ENCODE measurements at regions not wholly inside any gene's neighbourhood (a gene's known extent, or its start where the extent isn't known, plus 50 kb on each side); places are given as distances from the start of the nearest gene placed in this dataset.

DNA sequence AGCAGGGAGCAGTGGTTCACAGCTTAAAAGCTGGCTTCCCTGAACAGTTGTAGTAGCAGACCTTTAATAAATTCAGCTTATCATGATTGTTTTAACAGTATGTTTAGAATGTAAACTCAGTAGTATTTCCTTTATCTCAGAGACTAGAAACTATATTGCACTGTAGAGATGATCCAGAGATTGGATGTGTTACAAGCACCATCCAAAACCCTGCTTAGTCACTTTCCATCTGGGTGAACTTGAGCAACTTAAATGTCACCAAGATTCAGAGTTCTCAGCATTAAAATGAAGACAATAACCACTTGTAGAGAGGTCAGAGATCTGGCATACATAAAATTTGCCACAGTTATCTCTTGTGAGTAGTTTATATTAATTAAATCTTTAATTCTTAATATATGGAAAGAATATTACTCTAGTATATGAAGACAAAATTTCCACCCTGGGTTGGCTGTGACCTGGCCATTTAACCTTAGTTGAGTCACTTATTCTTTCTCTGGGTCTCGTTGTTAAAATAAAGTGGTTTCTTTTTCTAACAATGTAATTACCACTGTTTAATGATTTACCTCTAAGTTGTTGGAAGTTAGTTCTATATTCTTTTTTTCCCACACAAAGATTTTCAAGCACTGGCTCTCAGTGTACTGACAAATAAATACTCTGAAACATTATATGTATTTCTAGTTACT lies 239.2 kb upstream of the FKBP1C start:
- Histone ChIP-seq H3K79me2 (replicated peaks; ENCODE audit: insufficient read depth) (no peaks in the 10 kb centered on the region), H3K27me3 (ENCODE audit: insufficient read depth) (no peaks in the 10 kb centered on the region), H4K20me1 (replicated peaks; ENCODE audit: insufficient read depth) (no peaks in the 10 kb centered on the region), H3K4me2 (no peak overlapping the region), H3F3A (replicated peaks; ENCODE audit: low read depth) (no peaks in the 10 kb centered on the region), H3K4me3 (no peak overlapping the region), H3K4me1 (ENCODE audit: insufficient read depth) (no peaks in the 10 kb centered on the region), H2AFZ (no peak overlapping the region), H3K9me2 (ENCODE audit: insufficient read depth) (no peaks in the 10 kb centered on the region), H3K27ac (ENCODE audit: low read depth) (no peak overlapping the region), H3K36me3 (ENCODE audit: insufficient read depth) (no peaks in the 10 kb centered on the region)
- H3K27me3 Mint-ChIP-seq (ENCODE audit: insufficient read depth, low read depth, poor library complexity) = peaks cover 3% of the 10 kb centered on the region
- DNase-seq (ENCODE audit: low spot score) (no peak), ATAC-seq (no peak)
- H3K4me1 Mint-ChIP-seq = no peaks in the 10 kb centered on the region
- H3K36me3 Mint-ChIP-seq (ENCODE audit: low read depth) = no peaks in the 10 kb centered on the region; the same call in 2 of the 3 replicates
- H3K9me3 Mint-ChIP-seq = peaks cover 11% of the 10 kb centered on the region; the same call in 2 of the 3 replicates
- no peak overlapping the region for H3K27ac Mint-ChIP-seq
- H3K4me3 Mint-ChIP-seq = no peak overlapping the region
- TF ChIP-seq ZNF331 (CRISPR knock-in tag; IDR thresholded peaks at IDR 0.05; ENCODE audit: low read depth) (no peak), STAT1 (IDR thresholded peaks at IDR 0.05; ENCODE audit: unreplicated experiment) (no peak), ZNF114 (CRISPR knock-in tag; IDR thresholded peaks at IDR 0.05) (no peak), ZNF462 (CRISPR knock-in tag; IDR thresholded peaks at IDR 0.05) (no peak), EZH2phosphoT487 (IDR thresholded peaks at IDR 0.05; ENCODE audit: unreplicated experiment) (no peak), EZH2 (IDR thresholded peaks at IDR 0.05; ENCODE audit: low read depth, unreplicated experiment) (no peak), JUNB (IDR thresholded peaks at IDR 0.05; ENCODE audit: unreplicated experiment) (no peak), POLR2AphosphoS5 (IDR thresholded peaks at IDR 0.05; ENCODE audit: low read depth) (no peak), NANOG (IDR thresholded peaks at IDR 0.05; ENCODE audit: borderline replicate concordance) (no peak), CTCF (conservative IDR thresholded peaks at IDR 0.05; ENCODE audit: low read depth in 2 of 2) (no peak), CREB1 (CRISPR knock-in tag; IDR thresholded peaks at IDR 0.05; ENCODE audit: low read depth) (no peak), REST (IDR thresholded peaks at IDR 0.05; ENCODE audit: unreplicated experiment) (no peak)
- TF ChIP-seq, protein P1, sequence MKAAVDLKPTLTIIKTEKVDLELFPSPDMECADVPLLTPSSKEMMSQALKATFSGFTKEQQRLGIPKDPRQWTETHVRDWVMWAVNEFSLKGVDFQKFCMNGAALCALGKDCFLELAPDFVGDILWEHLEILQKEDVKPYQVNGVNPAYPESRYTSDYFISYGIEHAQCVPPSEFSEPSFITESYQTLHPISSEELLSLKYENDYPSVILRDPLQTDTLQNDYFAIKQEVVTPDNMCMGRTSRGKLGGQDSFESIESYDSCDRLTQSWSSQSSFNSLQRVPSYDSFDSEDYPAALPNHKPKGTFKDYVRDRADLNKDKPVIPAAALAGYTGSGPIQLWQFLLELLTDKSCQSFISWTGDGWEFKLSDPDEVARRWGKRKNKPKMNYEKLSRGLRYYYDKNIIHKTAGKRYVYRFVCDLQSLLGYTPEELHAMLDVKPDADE (IDR thresholded peaks at IDR 0.05) = no peak
